ENCODE measurements at regions not wholly inside any gene's neighbourhood (a gene's known extent, or its start where the extent isn't known, plus 50 kb on each side); places are given as distances from the start of the nearest gene placed in this dataset.
A peak's percentile ranks its signal among the peaks of the same experiment; 100 is the strongest.
"Not testable (repeated sequence)": the region's sequence is repeated elsewhere in the genome, so short reads cannot be mapped to it uniquely, and the experiment has no call there.

- not testable (repeated sequence) for H3K27me3 ChIP-seq (ENCODE audit: insufficient read depth, low read length, poor library complexity); H3K36me3 ChIP-seq (ENCODE audit: control insufficient read depth, insufficient read depth, low read length); H3K9ac ChIP-seq (ENCODE audit: low read length); H3K23ac ChIP-seq (ENCODE audit: low read length); H2BK120ac ChIP-seq (ENCODE audit: low read depth, low read length); H4K8ac ChIP-seq (ENCODE audit: low read depth, low read length); H3K56ac ChIP-seq (ENCODE audit: low read length); H3K4me1 ChIP-seq (ENCODE audit: control insufficient read depth, low read depth, low read length); H3K4me2 ChIP-seq (ENCODE audit: low read length); H2AK5ac ChIP-seq (ENCODE audit: low read length); H3K18ac ChIP-seq (ENCODE audit: low read length); H3K4ac ChIP-seq (ENCODE audit: low read depth, low read length); DNase-seq; H3K27ac ChIP-seq (ENCODE audit: low read depth, low read length); H3K79me2 ChIP-seq (ENCODE audit: control insufficient read depth, insufficient read depth, low read length); H2BK5ac ChIP-seq (ENCODE audit: low read length); H3K4me3 ChIP-seq (ENCODE audit: low read length); H2BK15ac ChIP-seq (replicated peaks; ENCODE audit: low read depth); H3K79me1 ChIP-seq (ENCODE audit: low read length); H4K5ac ChIP-seq (ENCODE audit: low read length)
- no CpG with 5 or more reads among the region's 3 CpGs for WGBS (ENCODE audit: extremely low coverage, insufficient coverage, low lambda C conversion rate)
These were observed 1814.6 kb downstream of the KHDRBS2 start for GRCh38 chr6:60471426-60471825.

- H2BK120ac ChIP-seq (ENCODE audit: low read depth, low read length); H3K56ac ChIP-seq (ENCODE audit: low read length); H3K79me1 ChIP-seq (ENCODE audit: low read length); H4K8ac ChIP-seq (ENCODE audit: low read depth, low read length); H2BK5ac ChIP-seq (ENCODE audit: low read length); H2AK5ac ChIP-seq (ENCODE audit: low read length); H3K4me3 ChIP-seq (ENCODE audit: low read length); H3K4me1 ChIP-seq (ENCODE audit: control insufficient read depth, low read depth, low read length); H2BK15ac ChIP-seq (replicated peaks; ENCODE audit: low read depth); H3K4ac ChIP-seq (ENCODE audit: low read depth, low read length); H3K4me2 ChIP-seq (ENCODE audit: low read length); H3K27me3 ChIP-seq (ENCODE audit: insufficient read depth, low read length, poor library complexity); H3K18ac ChIP-seq (ENCODE audit: low read length); H3K36me3 ChIP-seq (ENCODE audit: control insufficient read depth, insufficient read depth, low read length); H4K5ac ChIP-seq (ENCODE audit: low read length); DNase-seq; H3K9ac ChIP-seq (ENCODE audit: low read length); H3K27ac ChIP-seq (ENCODE audit: low read depth, low read length); H3K23ac ChIP-seq (ENCODE audit: low read length); H3K79me2 ChIP-seq (ENCODE audit: control insufficient read depth, insufficient read depth, low read length): not testable (repeated sequence)
- WGBS (ENCODE audit: extremely low coverage, insufficient coverage, low lambda C conversion rate) = no CpG with 5 or more reads among the region's 1 CpG
These were observed 1835.6 kb downstream of the KHDRBS2 start for GRCh38 chr6:60450428-60450827.

DNA sequence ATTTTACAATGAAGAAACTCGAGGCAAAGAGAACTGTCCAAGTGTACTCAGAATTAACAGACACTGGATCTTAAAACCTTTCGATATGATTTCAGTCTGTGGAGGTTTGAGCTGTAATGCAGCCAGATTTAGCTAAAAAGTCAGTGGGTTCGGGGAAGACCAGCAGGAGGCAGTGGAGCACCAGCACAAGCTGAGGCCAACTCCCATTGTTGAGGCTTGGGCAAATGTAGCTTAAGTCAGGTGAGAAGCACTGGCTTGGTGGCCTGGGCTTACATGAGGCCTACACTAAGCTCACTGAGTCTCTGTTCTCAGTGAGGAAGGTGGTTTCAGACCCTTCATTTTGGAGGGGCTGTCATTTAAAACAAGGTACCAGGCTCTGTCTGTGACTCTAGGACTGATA, 1841.5 kb downstream of the KHDRBS2 start:
- no CpG with 5 or more reads among the region's 3 CpGs for whole genome bisulfite sequencing (ENCODE audit: extremely low coverage, insufficient coverage, low lambda C conversion rate)
- not testable (repeated sequence) for H3K79me2 ChIP-seq (ENCODE audit: control insufficient read depth, insufficient read depth, low read length); H3K18ac ChIP-seq (ENCODE audit: low read length); H4K8ac ChIP-seq (ENCODE audit: low read depth, low read length); H3K4me2 ChIP-seq (ENCODE audit: low read length); H2BK120ac ChIP-seq (ENCODE audit: low read depth, low read length); H3K27me3 ChIP-seq (ENCODE audit: insufficient read depth, low read length, poor library complexity); H4K5ac ChIP-seq (ENCODE audit: low read length); H3K79me1 ChIP-seq (ENCODE audit: low read length); H2AK5ac ChIP-seq (ENCODE audit: low read length); H3K9ac ChIP-seq (ENCODE audit: low read length); H3K23ac ChIP-seq (ENCODE audit: low read length); H2BK5ac ChIP-seq (ENCODE audit: low read length); H3K4ac ChIP-seq (ENCODE audit: low read depth, low read length); H3K36me3 ChIP-seq (ENCODE audit: control insufficient read depth, insufficient read depth, low read length); H3K4me1 ChIP-seq (ENCODE audit: control insufficient read depth, low read depth, low read length); H3K27ac ChIP-seq (ENCODE audit: low read depth, low read length); H3K56ac ChIP-seq (ENCODE audit: low read length); H2BK15ac ChIP-seq (replicated peaks; ENCODE audit: low read depth); H3K4me3 ChIP-seq (ENCODE audit: low read length)
- DNase-seq = peak; percentile 26

GRCh38 chr6:60439709-60440108, 1846.3 kb downstream of the KHDRBS2 start:
- H3K56ac ChIP-seq (ENCODE audit: low read length); H3K9ac ChIP-seq (ENCODE audit: low read length); H3K23ac ChIP-seq (ENCODE audit: low read length); H2BK15ac ChIP-seq (replicated peaks; ENCODE audit: low read depth); H3K18ac ChIP-seq (ENCODE audit: low read length); H3K27me3 ChIP-seq (ENCODE audit: insufficient read depth, low read length, poor library complexity); H3K4me2 ChIP-seq (ENCODE audit: low read length); H4K8ac ChIP-seq (ENCODE audit: low read depth, low read length); H4K5ac ChIP-seq (ENCODE audit: low read length); H3K36me3 ChIP-seq (ENCODE audit: control insufficient read depth, insufficient read depth, low read length); DNase-seq; H3K4me1 ChIP-seq (ENCODE audit: control insufficient read depth, low read depth, low read length); H3K4ac ChIP-seq (ENCODE audit: low read depth, low read length); H2BK120ac ChIP-seq (ENCODE audit: low read depth, low read length); H3K27ac ChIP-seq (ENCODE audit: low read depth, low read length); H2AK5ac ChIP-seq (ENCODE audit: low read length); H3K79me2 ChIP-seq (ENCODE audit: control insufficient read depth, insufficient read depth, low read length); H3K4me3 ChIP-seq (ENCODE audit: low read length); H3K79me1 ChIP-seq (ENCODE audit: low read length); H2BK5ac ChIP-seq (ENCODE audit: low read length): not testable (repeated sequence)
- WGBS (ENCODE audit: extremely low coverage, insufficient coverage, low lambda C conversion rate) = no CpG with 5 or more reads among the region's 3 CpGs

DNA sequence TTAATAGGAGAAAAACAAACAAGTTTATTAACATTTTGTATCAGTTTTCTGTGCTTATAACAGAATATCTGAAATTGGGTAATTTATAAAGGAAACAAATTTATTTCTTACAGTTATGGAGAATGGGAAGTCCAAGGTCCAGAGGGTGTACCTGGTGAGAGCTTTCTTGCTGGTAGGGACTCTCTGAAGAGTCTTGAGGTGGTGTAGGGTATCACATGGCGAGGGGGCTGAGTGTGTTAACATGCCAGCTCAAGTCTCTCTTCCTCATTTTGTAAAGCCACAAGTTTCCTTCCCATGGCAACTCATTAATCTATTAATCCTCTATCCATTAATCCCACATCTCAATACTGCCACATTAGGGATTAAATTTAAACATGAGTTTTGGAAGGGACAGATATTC, 1863.3 kb downstream of the KHDRBS2 start:
- H2BK120ac ChIP-seq (ENCODE audit: low read depth, low read length); H3K9ac ChIP-seq (ENCODE audit: low read length); H3K4me3 ChIP-seq (ENCODE audit: low read length); H3K27me3 ChIP-seq (ENCODE audit: insufficient read depth, low read length, poor library complexity); H4K8ac ChIP-seq (ENCODE audit: low read depth, low read length); H2BK15ac ChIP-seq (replicated peaks; ENCODE audit: low read depth); H3K4me2 ChIP-seq (ENCODE audit: low read length); H3K56ac ChIP-seq (ENCODE audit: low read length); H3K23ac ChIP-seq (ENCODE audit: low read length); H3K18ac ChIP-seq (ENCODE audit: low read length); H4K5ac ChIP-seq (ENCODE audit: low read length); H3K4me1 ChIP-seq (ENCODE audit: control insufficient read depth, low read depth, low read length); H2AK5ac ChIP-seq (ENCODE audit: low read length); H3K27ac ChIP-seq (ENCODE audit: low read depth, low read length); H3K79me1 ChIP-seq (ENCODE audit: low read length); DNase-seq; H3K4ac ChIP-seq (ENCODE audit: low read depth, low read length); H3K79me2 ChIP-seq (ENCODE audit: control insufficient read depth, insufficient read depth, low read length); H3K36me3 ChIP-seq (ENCODE audit: control insufficient read depth, insufficient read depth, low read length); H2BK5ac ChIP-seq (ENCODE audit: low read length): not testable (repeated sequence)
- no CpG with 5 or more reads among the region's 1 CpG for WGBS (ENCODE audit: extremely low coverage, insufficient coverage, low lambda C conversion rate)

- H3K4me1 ChIP-seq (ENCODE audit: control insufficient read depth, low read depth, low read length); H3K56ac ChIP-seq (ENCODE audit: low read length); H3K27ac ChIP-seq (ENCODE audit: low read depth, low read length); H3K9ac ChIP-seq (ENCODE audit: low read length); H4K8ac ChIP-seq (ENCODE audit: low read depth, low read length); H3K79me2 ChIP-seq (ENCODE audit: control insufficient read depth, insufficient read depth, low read length); H3K79me1 ChIP-seq (ENCODE audit: low read length); H3K18ac ChIP-seq (ENCODE audit: low read length); H2BK5ac ChIP-seq (ENCODE audit: low read length); H3K4me3 ChIP-seq (ENCODE audit: low read length); H4K5ac ChIP-seq (ENCODE audit: low read length); DNase-seq; H2BK120ac ChIP-seq (ENCODE audit: low read depth, low read length); H2AK5ac ChIP-seq (ENCODE audit: low read length); H3K4me2 ChIP-seq (ENCODE audit: low read length); H3K27me3 ChIP-seq (ENCODE audit: insufficient read depth, low read length, poor library complexity); H2BK15ac ChIP-seq (replicated peaks; ENCODE audit: low read depth); H3K36me3 ChIP-seq (ENCODE audit: control insufficient read depth, insufficient read depth, low read length); H3K23ac ChIP-seq (ENCODE audit: low read length); H3K4ac ChIP-seq (ENCODE audit: low read depth, low read length): not testable (repeated sequence)
- WGBS (ENCODE audit: extremely low coverage, insufficient coverage, low lambda C conversion rate) = no CpG with 5 or more reads among the region's 1 CpG
These were observed 1869.9 kb downstream of the KHDRBS2 start for GRCh38 chr6:60416118-60416517.
